NOMO-1 treated with dmso at 0.1 percent for 144 hours (cell line): ENCODE measurements at regions not wholly inside any gene's neighbourhood (a gene's known extent, or its start where the extent isn't known, plus 50 kb on each side); places are given as distances from the start of the nearest gene placed in this dataset.

Experiments used
- DNase-seq: peaks from one replicate; lab custom pipeline; 2025; ENCODE audit not compliant: unreplicated experiment; lab: John Stamatoyannopoulos, UW

DNA sequence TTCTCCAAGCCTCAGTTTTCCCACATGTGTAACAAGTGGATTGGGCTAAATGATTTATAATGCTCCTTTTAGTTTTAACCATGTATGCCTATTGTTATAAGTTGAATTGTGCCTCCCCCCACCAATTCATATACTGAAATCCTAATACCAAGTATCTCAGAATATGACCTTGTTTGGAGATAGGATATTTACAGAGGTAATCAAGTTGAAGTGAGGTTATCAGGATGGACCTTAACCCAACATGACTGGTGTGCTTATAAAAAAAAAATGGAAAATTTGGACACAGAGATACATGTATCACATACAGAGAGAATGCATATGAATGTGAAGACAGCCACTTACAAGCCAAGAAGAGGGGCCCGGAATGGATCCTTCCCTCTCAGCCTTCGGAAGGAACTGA lies 117.9 kb upstream of the HABP2 start:
- no peak for DNase-seq

DNA sequence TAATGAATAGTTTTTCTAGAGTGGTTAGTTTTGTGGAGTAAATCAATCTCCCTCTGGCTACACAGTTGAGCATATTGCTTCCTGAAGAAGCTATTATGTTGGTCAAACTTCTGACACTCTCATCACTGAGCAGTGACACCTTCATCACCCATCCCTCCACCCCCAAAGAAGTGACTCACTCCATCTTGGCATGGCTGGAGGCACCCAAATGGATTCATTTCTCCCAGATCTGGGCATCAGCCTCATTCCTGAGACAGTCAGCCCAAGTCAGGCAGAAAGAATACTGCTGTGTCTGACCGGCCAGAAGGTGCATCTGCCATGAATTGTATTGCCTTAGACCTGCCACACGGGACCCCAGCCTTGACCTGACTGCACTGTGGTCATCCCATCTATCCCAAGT lies 117.0 kb upstream of the HABP2 start:
- no peak for DNase-seq

DNA sequence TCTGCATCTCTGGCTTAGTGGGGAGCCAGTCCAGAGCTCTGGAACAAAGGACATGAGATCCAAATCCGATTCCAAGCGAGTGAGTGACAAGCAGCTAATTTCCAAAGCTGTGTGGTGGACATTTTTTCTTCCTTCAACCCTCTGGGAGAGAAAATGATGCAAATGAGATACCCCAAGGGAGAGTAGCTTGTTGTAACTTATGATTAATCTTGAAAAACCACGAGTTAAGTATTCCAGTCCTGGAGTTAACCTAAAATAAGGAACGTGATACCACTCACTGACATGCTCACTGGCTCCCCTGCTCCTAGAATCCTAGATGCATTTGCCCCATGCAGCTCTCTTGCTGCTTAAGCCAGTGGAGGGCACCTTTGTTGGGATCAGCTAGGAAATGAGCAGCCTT lies 116.0 kb upstream of the HABP2 start:
- DNase-seq: no peak

DNA sequence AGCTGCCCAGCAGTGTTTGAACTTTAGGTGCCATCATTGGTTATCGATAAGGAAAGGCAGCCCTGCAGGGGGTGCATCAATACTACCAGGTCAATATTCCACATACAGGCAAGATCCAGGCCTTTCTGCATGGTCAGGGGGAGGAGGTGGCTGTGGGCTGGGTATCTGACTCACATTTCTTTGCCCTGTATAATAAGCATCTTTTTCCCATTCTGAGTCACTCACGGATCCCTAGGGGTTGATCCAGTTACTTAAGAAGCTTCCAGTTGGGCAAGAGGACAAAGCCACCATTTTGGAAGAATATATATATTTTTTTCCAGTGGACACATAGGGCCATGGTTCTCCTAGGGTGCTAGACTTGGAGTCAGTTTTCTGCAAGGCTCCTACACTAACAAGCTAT lies 114.2 kb upstream of the HABP2 start:
- no peak for DNase-seq

DNA sequence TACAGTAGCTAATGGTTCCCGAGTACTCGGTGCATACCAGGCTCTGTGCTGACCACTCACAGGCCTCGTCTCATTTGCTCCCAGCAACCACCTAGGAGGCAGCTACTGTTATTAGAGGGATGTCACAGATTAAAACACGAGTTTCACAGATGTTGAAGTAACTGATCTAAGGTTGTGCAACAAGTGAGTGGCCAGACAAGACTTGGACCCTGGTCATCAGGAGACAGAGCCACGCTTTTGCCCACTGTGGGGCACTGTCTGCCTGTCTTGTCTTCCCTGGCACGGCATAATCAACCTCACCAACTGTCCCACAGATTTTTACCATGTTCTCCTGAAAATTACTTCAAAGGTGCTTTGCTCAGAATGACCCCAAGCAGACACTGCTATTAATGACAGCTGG lies 111.6 kb upstream of the HABP2 start:
- DNase-seq: no peak

DNA sequence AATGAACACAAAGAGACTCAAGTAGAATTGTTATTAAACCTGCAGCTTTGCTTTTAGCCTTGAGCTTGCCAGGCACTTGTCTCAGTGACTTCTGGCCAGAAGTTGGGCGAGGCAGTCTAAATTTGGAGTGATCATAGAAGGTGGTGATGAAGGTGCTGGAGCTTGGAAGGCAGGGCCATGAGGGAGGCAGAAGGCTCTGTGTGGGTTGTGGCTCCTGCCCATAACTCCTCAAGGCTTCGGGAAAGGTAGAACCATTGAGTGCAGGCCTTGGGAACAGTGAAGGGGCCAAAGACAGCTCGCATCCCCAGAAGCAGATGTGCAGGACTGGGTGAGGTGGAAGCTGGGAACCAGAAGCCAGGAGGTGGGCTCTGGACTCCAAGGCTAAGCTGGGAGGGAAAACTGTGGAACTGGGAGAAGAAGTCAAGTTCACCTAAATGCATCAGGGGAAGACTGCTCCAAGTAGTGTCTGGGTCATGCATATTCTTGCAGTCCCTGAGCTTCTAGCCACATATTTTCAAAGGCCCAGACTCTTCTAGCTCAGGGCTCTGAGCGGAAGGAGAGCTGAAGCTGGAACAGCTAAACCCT lies 111.1 kb upstream of the HABP2 start:
- no peak for DNase-seq

DNA sequence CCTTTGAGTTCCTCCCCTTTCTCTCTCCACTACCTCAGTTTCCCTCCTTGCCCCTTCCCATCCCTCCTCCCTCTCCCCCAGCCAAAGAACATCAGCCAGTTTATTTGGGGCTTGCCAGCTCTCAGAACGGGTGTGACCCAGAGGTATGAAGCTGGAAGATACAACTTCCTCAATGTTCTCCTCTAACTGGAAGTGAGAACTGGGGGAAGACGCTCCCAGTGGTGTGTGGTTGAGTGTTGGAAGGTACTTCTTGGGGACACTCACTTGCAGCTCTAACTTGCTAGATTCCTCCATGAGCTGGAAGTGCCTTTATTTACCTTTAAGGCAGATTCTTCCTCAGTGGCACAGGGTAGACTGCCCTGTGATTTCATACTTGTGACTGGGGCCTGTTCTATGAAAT lies 110.5 kb upstream of the HABP2 start:
- DNase-seq: peak; percentile 30

DNA sequence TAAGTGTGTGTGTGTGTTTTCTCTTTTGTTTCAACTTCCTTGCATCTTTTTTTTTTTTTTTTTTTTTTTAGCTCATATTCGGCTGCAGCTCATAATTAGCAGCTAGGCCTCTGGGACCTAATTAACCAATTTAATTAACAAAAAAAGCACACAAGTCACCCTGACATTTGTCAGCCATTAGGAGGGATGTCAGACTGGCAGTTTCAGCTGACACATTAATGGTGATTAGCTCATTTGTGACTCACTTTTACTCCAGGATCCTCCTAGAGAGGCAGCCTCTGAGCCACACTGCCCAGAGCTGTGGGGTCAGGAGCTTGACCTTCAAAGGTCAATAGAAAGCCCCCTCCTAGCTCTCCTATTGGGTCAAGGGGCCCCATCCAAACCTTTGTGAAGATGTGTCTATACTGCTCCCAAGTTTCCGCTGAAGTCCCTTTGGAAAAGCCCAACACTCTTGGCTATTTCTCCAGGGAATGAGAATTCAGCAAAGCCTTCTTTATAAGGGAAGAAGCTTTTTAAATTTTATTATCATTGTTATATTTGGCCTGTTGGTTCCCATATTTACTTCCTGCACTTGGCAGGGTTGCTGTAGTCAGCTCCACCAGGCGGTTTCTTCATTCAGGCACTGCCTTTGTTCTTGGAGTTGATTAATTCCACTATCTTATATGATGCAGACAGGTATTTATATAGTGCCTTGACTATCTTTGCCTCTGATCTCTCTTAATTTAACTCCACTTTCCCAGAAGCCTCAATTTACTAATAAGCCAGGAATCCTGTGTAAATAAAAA lies 109.5 kb upstream of the HABP2 start:
- no peak for DNase-seq

DNA sequence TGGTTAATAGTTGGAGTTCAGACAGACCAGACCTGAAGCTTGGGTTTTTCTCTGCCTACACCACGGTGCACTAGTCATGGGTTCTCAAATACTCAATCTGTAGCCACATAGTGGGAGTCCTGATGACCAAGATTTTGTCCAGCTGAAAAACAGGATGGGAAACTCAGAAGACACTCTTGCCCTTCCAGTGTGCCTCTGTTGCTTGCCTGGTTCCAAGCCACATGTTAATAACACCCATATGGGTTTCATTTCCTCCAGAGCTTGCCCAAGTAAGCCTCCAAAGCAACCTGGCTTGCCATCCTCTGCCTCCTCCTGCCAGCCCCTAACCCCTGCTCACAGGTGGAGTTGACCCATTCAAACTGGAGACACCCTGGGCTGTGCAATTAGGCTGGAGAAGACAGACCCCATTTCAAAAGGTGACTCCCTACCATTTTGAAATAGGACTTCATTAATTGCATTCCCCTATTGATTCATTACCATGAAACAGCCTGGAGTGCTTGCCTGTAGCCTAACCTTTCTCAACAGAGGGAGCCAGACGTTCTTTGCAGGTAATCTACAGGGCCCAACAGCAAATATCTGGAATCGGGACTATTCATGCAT lies 108.0 kb upstream of the HABP2 start:
- no peak for DNase-seq

DNA sequence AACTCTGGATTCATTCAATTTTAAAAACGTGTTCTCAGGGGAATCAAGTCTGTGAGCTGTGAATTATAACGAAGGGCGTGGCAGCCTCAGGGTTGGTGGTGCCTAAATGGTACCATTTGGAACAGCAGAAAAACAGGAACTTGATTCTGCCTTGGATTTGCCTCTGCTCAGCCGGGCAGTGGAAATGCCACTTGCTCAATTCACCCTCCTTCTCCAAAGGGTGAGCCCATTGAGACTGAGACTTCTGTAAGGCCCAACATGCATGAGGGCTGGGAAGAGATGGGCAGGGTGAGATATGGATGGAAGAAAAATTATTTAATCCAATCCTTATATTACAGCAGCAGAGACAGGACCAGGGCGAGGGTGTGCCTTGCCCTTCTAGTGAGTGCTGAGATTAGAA lies 107.1 kb upstream of the HABP2 start:
- no peak for DNase-seq

DNA sequence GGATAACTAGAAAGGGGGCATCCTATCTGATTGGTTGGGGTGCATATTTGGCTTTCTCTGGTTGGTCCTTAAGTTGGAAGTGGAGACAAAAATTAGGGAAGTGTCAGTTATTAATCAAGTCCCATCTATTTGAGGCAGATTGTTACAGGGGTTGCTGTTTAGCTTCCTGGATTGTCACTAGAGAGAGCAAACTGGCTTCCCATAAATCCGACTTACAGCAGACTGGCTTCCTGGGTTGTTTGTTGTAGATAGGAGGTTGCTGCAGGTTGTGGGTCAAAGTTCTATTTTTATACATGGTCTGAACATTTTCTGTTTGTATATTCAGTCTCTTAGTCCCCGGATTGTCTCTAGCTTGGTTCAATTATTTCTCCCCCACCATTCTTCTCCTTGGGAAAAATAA lies 106.1 kb upstream of the HABP2 start:
- no peak for DNase-seq

DNA sequence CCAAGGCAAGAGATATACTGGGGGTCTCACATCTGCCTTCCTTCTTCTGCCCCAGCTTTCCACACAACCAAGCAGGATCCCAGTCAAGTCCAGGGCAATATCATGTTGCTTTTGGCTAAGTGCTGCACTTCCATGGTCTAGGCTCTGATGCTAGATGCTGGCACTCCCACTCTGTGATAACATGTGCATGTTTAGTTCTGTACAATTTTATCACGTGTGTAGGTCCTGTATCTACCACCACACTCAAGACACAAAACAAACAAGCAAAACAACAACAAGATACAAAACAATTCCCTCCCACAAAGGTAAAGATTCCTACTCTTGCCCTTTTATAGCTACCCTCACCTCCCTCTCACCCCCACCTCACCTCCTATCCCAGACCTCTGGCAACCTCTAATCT lies 105.6 kb upstream of the HABP2 start:
- DNase-seq: no peak

DNA sequence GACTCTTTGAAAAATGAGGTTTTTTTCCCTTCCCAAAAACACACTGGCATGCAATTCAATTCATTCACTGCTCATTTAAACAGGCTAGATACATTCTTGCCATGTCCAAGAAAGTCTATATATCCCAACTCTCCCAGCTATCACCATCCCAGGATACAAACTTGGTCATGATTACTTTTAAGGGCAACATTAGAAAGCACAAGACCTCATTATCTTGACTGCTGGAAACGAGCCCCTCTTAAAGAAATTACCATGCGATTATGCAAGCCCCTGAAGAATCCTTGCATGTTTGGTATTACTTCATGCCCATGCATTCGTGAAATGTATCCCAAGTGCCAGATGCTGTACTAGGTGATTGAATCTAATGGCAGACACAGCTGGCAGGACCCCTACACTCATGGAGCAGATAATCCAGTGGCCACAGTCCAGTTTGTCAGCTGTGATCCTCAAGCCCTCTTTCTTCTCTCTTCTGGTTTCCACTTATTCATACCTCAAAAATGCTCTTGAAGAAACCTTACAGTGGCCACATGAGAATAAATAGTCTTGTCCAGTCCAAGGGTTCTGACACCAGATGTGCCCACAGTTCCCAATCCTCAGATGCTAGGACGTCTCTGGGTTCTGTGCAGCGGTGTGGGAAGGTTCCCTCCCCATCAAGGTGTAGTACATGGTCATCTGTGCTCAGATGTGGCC lies 103.7 kb upstream of the HABP2 start:
- no peak for DNase-seq

DNA sequence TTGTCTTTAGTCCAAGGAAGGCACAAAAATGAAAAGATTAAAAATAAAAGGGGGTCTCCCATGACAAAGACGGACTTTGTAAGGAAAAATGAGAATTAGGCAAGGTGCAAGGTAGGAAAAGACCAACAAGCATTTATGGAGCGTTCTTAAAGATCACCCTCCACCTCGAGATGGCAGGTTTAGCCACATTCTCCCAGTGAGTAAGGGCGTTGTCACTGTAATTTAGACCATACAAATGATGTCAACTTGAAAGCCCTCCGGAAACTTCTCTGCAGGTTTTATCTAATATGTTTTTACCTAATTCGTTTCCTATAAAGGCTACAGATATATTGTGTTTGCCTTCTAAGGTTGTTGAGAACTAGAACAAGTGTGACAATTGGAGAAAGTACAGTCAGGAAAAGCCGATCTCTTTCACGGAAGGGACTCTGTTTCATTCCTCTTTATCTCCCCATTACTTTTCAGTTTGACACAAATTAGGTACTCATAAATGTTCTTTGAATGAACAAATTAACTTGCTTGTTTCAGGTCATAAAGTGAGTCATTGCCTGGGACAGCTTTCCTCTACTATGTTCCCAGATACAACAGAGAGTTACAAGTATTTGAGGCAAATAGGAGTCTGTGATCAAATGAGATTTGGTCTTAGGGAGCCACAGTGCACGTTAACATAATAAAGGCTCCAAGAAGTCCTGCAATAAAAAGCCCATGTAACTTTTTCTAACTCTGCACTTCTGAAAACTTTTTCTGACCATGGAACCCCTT lies 102.6 kb upstream of the HABP2 start:
- no peak for DNase-seq

DNA sequence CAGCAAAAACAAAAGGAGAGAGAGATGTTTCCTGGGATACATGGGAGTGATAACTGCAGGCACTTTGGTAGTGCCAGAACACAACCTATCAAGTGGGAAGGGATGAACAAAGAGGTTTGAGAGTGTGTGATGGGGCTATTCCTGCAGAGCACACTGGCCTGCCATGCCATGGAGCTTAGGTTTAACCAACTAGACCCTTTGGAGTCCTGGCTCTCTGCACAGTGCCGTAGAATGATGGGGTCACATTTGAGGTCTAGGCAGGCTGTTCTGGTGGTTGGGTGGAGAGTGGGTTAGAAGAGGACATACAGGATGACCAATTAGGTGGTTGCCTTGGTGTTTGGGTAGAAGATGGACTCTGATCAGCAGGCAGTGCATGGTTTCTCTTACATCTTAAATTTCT lies 101.9 kb upstream of the HABP2 start:
- no peak for DNase-seq

DNA sequence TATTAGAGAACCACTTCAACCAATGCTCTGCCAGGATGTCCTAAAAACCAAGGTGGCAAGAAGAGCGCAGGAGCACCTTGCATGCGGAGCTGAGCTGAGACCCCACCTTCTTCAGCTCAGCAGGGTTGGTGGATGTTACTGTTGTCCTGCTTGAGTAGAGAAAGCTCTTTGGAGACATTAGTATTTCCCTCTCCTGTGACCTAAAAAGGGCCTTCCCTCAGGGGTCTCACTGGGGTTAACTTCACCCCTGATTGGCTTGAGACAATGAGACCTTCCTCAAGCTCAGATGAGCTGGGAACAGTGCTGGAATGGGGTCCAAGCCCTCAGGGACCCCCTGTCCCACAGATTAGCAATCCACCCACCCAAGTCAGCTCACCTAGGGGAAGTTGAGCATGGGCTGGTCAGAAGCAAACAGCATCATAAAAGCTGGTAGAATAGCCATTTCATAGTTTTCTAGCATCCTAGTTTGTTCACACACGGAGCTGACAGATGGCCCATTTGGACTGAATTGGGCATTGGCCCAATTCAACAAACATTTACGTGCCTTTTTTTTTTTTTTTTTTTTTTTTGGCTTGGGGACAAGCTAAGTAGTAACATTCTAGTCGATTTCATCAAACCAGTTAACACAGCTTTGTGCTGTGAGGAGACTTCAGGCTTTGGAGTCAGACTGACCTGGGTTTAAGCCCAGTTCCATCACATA lies 100.6 kb upstream of the HABP2 start:
- no peak for DNase-seq

DNA sequence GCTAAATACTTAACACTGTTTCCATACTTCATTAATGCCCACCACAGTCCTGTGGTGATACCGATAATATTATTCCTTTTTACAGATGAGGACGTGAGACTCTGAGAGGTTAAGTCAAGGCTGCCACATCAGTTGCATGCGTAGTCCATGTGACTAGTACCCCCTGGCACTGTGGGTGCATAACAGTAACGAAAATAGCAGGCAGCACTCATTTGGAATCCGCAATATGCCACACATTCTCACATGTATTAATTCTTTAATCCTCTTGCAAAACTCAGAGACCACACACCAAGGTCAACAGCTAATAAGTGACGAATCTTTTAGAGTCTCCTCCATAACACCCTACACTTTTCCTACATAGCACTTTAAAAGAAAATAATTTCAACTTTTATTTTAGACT lies 99.5 kb upstream of the HABP2 start:
- DNase-seq: no peak

DNA sequence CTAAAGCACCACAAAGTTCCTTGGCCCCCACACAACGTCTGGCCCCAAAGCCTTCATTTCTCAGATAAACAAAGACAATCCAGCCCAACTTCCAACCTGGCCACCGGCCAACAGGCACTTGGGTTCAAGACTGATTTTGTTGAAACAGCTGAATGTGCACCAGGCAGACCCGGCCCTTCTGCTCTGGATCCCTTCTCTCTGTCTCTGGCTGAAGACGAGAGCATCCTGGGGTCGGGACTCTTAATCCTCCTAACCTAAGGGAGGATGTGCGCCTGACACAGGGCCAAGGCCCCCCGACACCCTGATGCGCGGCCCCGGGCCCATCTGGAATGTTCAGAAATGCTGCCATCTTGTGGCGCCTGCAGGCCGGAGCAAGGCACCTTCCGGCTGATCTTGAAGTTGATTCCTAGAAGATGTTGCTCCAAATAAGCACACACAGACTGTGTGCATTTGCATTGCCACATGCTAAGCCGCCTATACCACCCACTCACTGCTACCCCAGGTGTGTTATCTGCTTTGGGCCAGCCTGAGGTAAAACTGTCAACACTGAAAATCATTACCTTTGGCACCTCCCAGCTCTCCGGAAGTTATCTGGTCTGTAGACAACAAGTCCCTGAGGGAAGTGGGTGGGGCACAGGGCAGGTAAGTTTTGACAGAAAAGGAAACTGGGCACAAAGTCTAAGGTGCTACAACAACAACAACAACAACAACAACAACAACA lies 98.4 kb upstream of the HABP2 start:
- no peak for DNase-seq

DNA sequence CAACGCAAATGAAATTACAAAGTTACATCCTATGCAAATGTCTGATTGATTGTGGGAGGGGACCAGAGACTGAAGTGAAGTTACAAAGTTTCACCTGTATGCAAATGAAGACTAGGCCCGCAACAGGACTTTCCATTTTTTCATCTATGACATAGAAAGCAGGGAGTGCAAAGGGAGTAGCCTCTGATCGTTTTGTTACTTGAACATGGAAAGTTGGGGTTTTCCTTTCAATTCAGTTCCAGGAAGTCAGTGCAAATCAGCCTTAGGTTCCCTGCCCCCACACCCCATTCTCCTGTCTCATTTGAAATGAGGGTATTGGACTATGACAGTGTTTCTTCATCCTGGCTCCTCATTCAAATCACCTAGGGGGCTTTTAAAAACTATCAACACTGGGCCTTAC lies 96.9 kb upstream of the HABP2 start:
- no peak for DNase-seq

DNA sequence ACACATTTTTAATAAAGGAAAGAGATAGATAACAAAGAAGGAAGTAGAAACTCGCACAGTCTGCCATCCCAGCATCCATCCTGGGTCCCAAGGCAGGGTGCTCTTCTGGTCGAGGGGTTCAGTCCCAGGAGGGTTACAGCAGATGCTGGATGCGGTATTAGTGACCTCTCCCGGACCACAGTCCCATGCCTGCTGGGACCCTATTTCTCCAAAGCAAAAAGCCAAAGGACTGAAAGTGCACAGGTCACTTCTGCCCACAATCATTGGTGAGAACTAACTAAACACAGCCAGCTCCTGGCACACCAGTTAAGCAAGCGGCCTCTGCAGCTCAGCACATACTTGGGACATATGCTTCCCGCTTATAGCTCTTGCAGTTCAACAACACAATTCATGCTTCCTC lies 96.1 kb upstream of the HABP2 start:
- DNase-seq: no peak
